ENCODE measurements at regions not wholly inside any gene's neighbourhood (a gene's known extent, or its start where the extent isn't known, plus 50 kb on each side); places are given as distances from the start of the nearest gene placed in this dataset.

DNA sequence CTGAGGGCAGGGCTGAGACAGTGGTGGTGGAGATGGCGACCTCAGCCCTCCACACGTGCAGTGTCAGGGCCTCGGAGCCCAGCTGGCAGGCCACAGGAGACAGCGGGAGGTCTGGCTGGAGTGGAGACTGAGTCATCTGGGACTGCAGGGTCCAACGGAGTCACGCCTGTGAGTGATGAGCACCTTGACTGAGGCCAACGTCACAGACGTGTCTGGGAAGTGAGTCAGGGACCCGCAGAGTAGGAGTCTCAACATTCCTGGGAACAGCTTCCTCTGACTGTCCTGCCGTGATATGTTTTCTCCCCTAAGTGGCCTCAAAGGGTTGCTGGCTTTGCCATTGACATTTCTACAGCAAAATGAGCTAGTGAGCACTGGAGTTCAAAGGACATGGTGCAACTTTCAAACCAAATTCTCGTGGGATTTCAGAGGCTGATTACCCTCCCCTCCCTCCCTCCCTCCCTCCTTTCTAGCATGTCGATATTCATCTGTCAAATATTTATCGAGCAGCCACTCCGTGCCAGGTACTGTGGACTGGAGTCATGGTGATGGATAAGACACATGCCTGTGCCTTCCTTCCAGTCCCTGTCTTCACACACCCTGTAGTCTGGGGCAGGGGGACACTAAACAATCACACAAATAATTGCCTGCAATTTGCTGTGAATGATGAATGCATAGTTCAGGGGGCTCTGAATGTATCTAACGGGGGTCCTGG lies 53.3 kb upstream of the AMOTL2 start:
- POLR2A ChIA-PET: no interaction called here

DNA sequence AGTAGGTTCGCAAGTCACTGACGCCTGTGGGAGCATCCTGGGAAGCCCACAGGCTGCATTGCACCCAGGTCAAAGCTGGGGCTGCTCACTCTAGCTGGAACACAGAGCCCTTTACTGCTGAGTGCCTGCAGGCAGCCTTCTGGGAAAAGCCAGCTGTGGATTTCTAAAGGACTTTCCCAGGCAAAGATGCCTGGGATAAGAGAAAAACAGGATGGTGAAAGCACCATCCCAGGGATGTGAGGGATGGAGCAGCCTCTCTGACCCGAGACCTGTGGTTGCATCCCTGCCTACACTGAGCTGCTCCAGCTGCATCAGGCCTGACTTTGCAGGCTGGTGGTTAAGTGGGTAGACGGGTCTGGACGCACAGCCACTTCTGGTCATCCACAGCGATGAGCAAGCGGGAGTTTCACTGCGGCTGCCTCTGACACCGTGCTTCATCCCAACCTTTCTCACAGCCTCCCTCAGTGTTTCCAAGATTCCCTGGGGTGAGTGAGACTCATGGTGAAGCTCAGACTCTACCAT lies 52.5 kb upstream of the AMOTL2 start:
- DNase-seq: no peak
- Mint-ChIP-seq H3K4me1 (ENCODE audit: low read depth) (no peaks in the 10 kb centered on the region), H3K9me3 (ENCODE audit: insufficient read depth) (no peaks in the 10 kb centered on the region), H3K27me3 (ENCODE audit: low read depth) (peaks cover 15% of the 10 kb centered on the region), H3K36me3 (ENCODE audit: low read depth) (no peaks in the 10 kb centered on the region), H3K27ac (no peak overlapping the region), H3K4me3 (no peak overlapping the region)
- no peak for ATAC-seq
- CTCF ChIA-PET: no interaction called here
- POLR2A ChIA-PET: no interaction called here

More for the DNA sequence above, 53.3 kb upstream of the AMOTL2 start:
- CTCF ChIA-PET: no interaction called here
- Mint-ChIP-seq H3K4me3 (no peak overlapping the region), H3K36me3 (ENCODE audit: low read depth) (no peaks in the 10 kb centered on the region), H3K27ac (no peak overlapping the region), H3K27me3 (ENCODE audit: low read depth) (peaks cover 17% of the 10 kb centered on the region), H3K4me1 (ENCODE audit: low read depth) (no peaks in the 10 kb centered on the region), H3K9me3 (ENCODE audit: insufficient read depth) (no peaks in the 10 kb centered on the region)
- ATAC-seq: no peak
- peak; percentile 11 for DNase-seq

- ATAC-seq: no peak
- Mint-ChIP-seq H3K36me3 (ENCODE audit: low read depth) (no peaks in the 10 kb centered on the region), H3K9me3 (ENCODE audit: insufficient read depth) (no peaks in the 10 kb centered on the region), H3K4me3 (no peak overlapping the region), H3K27me3 (ENCODE audit: low read depth) (peaks cover 12% of the 10 kb centered on the region), H3K4me1 (ENCODE audit: low read depth) (no peaks in the 10 kb centered on the region), H3K27ac (no peak overlapping the region)
- ChIA-PET POLR2A (no interaction called here), CTCF (no interaction called here)
- no peak for DNase-seq
Measured at GRCh38 chr3:134425943-134426342, 51.7 kb upstream of the AMOTL2 start.

All from activated CD8-positive, alpha-beta T cell treated with anti-CD3 and anti-CD28 coated beads, Interleukin-2, amount 10 ng/mL, durations not matched to agents 7 days and 5 days (primary cell).